ENCODE measurements at regions not wholly inside any gene's neighbourhood (a gene's known extent, or its start where the extent isn't known, plus 50 kb on each side); places are given as distances from the start of the nearest gene placed in this dataset.
A peak's percentile ranks its signal among the peaks of the same experiment; 100 is the strongest.

- Histone ChIP-seq H3K27me3 (replicated peaks; ENCODE audit: insufficient read depth) (no peaks in the 10 kb centered on the region), H3K9me2 (ENCODE audit: insufficient read depth) (no peaks in the 10 kb centered on the region), H2AFZ (no peak overlapping the region), H3K4me3 (no peak overlapping the region), H3F3A (ENCODE audit: insufficient read depth) (peaks cover 25% of the 10 kb centered on the region), H3K4me2 (ENCODE audit: unreplicated experiment) (no peak overlapping the region), H3K9ac (no peak overlapping the region), H3K79me2 (ENCODE audit: insufficient read depth) (no peaks in the 10 kb centered on the region), H3K9me3 (ENCODE audit: low read depth) (no peaks in the 10 kb centered on the region), H3K4me1 (ENCODE audit: insufficient read depth) (peaks cover 29% of the 10 kb centered on the region), H3K27ac (no peak overlapping the region), H3K36me3 (ENCODE audit: low read depth) (no peaks in the 10 kb centered on the region), H4K20me1 (ENCODE audit: insufficient read depth) (no peaks in the 10 kb centered on the region)
- no peak for TF ChIP-seq EZH2phosphoT487 (IDR thresholded peaks at IDR 0.05; ENCODE audit: insufficient read depth, low read depth)
- no peak for TF ChIP-seq EZH2 (IDR thresholded peaks at IDR 0.05; ENCODE audit: insufficient read depth, poor library complexity, severe bottlenecking)
- no peak for DNase-seq
- 80 to 83% methylated on average over 10 of the region's 10 CpGs for WGBS, 2 experiments (ENCODE audit: low coverage in 1 of 2, low lambda C conversion rate in 2 of 2, missing lambda C conversion rate in 2 of 2)
- in situ Hi-C loops (cut with MboI): no loop called here
These were observed 210.1 kb upstream of the IRS2 start for GRCh38 chr13:109996404-109996960.

GRCh38 chr13:109995578-109995977 lies 209.2 kb upstream of the IRS2 start:
- Histone ChIP-seq H3K4me3 (no peak overlapping the region), H4K20me1 (ENCODE audit: insufficient read depth) (no peaks in the 10 kb centered on the region), H3K27me3 (replicated peaks; ENCODE audit: insufficient read depth) (no peaks in the 10 kb centered on the region), H3K4me1 (ENCODE audit: insufficient read depth) (peaks cover 20% of the 10 kb centered on the region), H3K4me2 (ENCODE audit: unreplicated experiment) (no peak overlapping the region), H3K27ac (no peak overlapping the region), H2AFZ (no peak overlapping the region), H3K79me2 (ENCODE audit: insufficient read depth) (no peaks in the 10 kb centered on the region), H3F3A (ENCODE audit: insufficient read depth) (peaks cover 16% of the 10 kb centered on the region), H3K9me3 (ENCODE audit: low read depth) (no peaks in the 10 kb centered on the region), H3K36me3 (ENCODE audit: low read depth) (no peaks in the 10 kb centered on the region), H3K9ac (no peak overlapping the region), H3K9me2 (ENCODE audit: insufficient read depth) (no peaks in the 10 kb centered on the region)
- in situ Hi-C loops (cut with MboI): no loop called here
- DNase-seq: no peak
- WGBS, 2 experiments (ENCODE audit: low coverage in 1 of 2, low lambda C conversion rate in 2 of 2, missing lambda C conversion rate in 2 of 2): 89 to 90% methylated on average over 2 of the region's 2 CpGs
- no peak for TF ChIP-seq EZH2 (IDR thresholded peaks at IDR 0.05; ENCODE audit: insufficient read depth, poor library complexity, severe bottlenecking)
- no peak for TF ChIP-seq EZH2phosphoT487 (IDR thresholded peaks at IDR 0.05; ENCODE audit: insufficient read depth, low read depth)

- no peaks in the 10 kb centered on the region for H3F3A ChIP-seq (ENCODE audit: insufficient read depth)
- no peak overlapping the region for H3K4me3 ChIP-seq
- in situ Hi-C loops (cut with MboI): no loop called here
- H3K9ac ChIP-seq: no peak overlapping the region
- no peaks in the 10 kb centered on the region for H3K79me2 ChIP-seq (ENCODE audit: insufficient read depth)
- H3K27ac ChIP-seq: no peak overlapping the region
- no peak overlapping the region for H2AFZ ChIP-seq
- no peaks in the 10 kb centered on the region for H3K9me2 ChIP-seq (ENCODE audit: insufficient read depth)
- no peaks in the 10 kb centered on the region for H4K20me1 ChIP-seq (ENCODE audit: insufficient read depth)
- H3K27me3 ChIP-seq (replicated peaks; ENCODE audit: insufficient read depth): no peaks in the 10 kb centered on the region
- H3K36me3 ChIP-seq (ENCODE audit: low read depth): no peaks in the 10 kb centered on the region
- 92 to 97% methylated on average over 6 of the region's 6 CpGs for WGBS, 2 experiments (ENCODE audit: low coverage in 1 of 2, low lambda C conversion rate in 2 of 2, missing lambda C conversion rate in 2 of 2)
- TF ChIP-seq EZH2phosphoT487 (IDR thresholded peaks at IDR 0.05; ENCODE audit: insufficient read depth, low read depth): no peak
- TF ChIP-seq EZH2 (IDR thresholded peaks at IDR 0.05; ENCODE audit: insufficient read depth, poor library complexity, severe bottlenecking): no peak
- DNase-seq: no peak
- H3K9me3 ChIP-seq (ENCODE audit: low read depth): no peaks in the 10 kb centered on the region
- peaks cover 22% of the 10 kb centered on the region for H3K4me1 ChIP-seq (ENCODE audit: insufficient read depth)
- H3K4me2 ChIP-seq (ENCODE audit: unreplicated experiment): no peak overlapping the region
These were observed 203.9 kb upstream of the IRS2 start for GRCh38 chr13:109990296-109990695.

DNA sequence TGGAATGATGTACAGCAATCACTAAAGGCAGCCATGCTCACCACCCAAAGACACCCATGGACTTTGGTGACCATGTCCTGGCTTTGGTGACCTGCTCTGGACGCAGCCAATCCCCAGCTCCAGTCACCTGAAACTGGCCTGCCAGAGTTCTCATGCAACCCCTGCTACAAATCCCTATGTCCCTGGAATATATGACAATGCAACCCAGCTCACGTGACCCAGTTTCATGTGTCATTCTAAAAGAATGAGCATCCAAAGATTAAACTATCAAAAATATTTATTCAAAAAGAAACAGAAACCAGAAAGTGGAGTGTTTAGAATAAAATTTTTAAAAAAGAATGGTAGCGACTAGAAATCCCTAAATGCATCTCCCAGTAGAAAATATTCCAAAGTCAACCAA lies 203.3 kb upstream of the IRS2 start:
- peak; percentile 69 for DNase-seq
- TF ChIP-seq EZH2phosphoT487 (IDR thresholded peaks at IDR 0.05; ENCODE audit: insufficient read depth, low read depth) (no peak), EZH2 (IDR thresholded peaks at IDR 0.05; ENCODE audit: insufficient read depth, poor library complexity, severe bottlenecking) (no peak)
- peak overlapping the region; percentile 24 for H3K4me2 ChIP-seq (ENCODE audit: unreplicated experiment)
- 56 to 57% methylated on average over 3 of the region's 3 CpGs for WGBS, 2 experiments (ENCODE audit: low coverage in 1 of 2, low lambda C conversion rate in 2 of 2, missing lambda C conversion rate in 2 of 2)
- H3F3A ChIP-seq (ENCODE audit: insufficient read depth): no peaks in the 10 kb centered on the region
- no peaks in the 10 kb centered on the region for H3K27me3 ChIP-seq (replicated peaks; ENCODE audit: insufficient read depth)
- in situ Hi-C loops (cut with MboI): no loop called here
- H3K4me1 ChIP-seq (ENCODE audit: insufficient read depth): peaks cover 22% of the 10 kb centered on the region
- no peaks in the 10 kb centered on the region for H3K9me2 ChIP-seq (ENCODE audit: insufficient read depth)
- H4K20me1 ChIP-seq (ENCODE audit: insufficient read depth): no peaks in the 10 kb centered on the region
- no peaks in the 10 kb centered on the region for H3K79me2 ChIP-seq (ENCODE audit: insufficient read depth)
- H3K9me3 ChIP-seq (ENCODE audit: low read depth): no peaks in the 10 kb centered on the region
- no peaks in the 10 kb centered on the region for H3K36me3 ChIP-seq (ENCODE audit: low read depth)
- H3K4me3 ChIP-seq: 0 out of 2 replicates have a peak overlapping the region, but pooled peaks have one; percentile 17
- H3K27ac ChIP-seq: no peak overlapping the region
- H2AFZ ChIP-seq: no peak overlapping the region
- no peak overlapping the region for H3K9ac ChIP-seq

All from GM23248 (cell line).